Skeletal muscle cell (primary cell): ENCODE measurements at regions not wholly inside any gene's neighbourhood (a gene's known extent, or its start where the extent isn't known, plus 50 kb on each side); places are given as distances from the start of the nearest gene placed in this dataset.
"Not testable (repeated sequence)": the region's sequence is repeated elsewhere in the genome, so short reads cannot be mapped to it uniquely, and the experiment has no call there.

ENCODE experiments used
- DNase-seq: peaks from one replicate; pipeline ENCODE4 v3.0.0-alpha.2; 2010; ENCODE audit warnings: low read depth
- H3K4me3 ChIP-seq: 2 replicates; pipeline ENCODE4 v1.5.1; 2011; ENCODE audit warnings: low read depth, mild to moderate bottlenecking, control low read depth, low read length, moderate library complexity

- H3K4me3 ChIP-seq = no peak overlapping the region
- no peak for DNase-seq
Observed at GRCh38 chr21:15660423-15660804, 69.4 kb upstream of the USP25 start.

- DNase-seq = peak; percentile 35
- H3K4me3 ChIP-seq = no peak overlapping the region
Observed at GRCh38 chr21:15667010-15667409, 62.8 kb upstream of the USP25 start.

GRCh38 chr21:15667819-15668218 lies 62.0 kb upstream of the USP25 start:
- no peak for DNase-seq
- no peak overlapping the region for H3K4me3 ChIP-seq

GRCh38 chr21:15669247-15669646 lies 60.5 kb upstream of the USP25 start:
- H3K4me3 ChIP-seq = no peak overlapping the region
- DNase-seq = peak; percentile 51

GRCh38 chr21:15671188-15671587 lies 58.6 kb upstream of the USP25 start:
- no peak for DNase-seq
- H3K4me3 ChIP-seq = no peak overlapping the region

GRCh38 chr21:15672578-15672977 lies 57.2 kb upstream of the USP25 start:
- H3K4me3 ChIP-seq, DNase-seq: not testable (repeated sequence)

GRCh38 chr21:15676935-15677334 lies 52.8 kb upstream of the USP25 start:
- no peak for DNase-seq
- H3K4me3 ChIP-seq = no peak overlapping the region

GRCh38 chr21:15679630-15680029 lies 50.2 kb upstream of the USP25 start:
- DNase-seq = no peak
- no peak overlapping the region for H3K4me3 ChIP-seq
